Neural cell (in vitro differentiated cells): ENCODE measurements at regions not wholly inside any gene's neighbourhood (a gene's known extent, or its start where the extent isn't known, plus 50 kb on each side); places are given as distances from the start of the nearest gene placed in this dataset.

Experiments used
- H2AFZ ChIP-seq: fragments of 200-600, 300-800 bp; sonication (generic), shearing (Covaris generic); 2 replicates; pipeline ENCODE4 v1.6.0; 2014; ENCODE audit warnings: low read depth, mild to moderate bottlenecking, antibody characterized with exemption, low read length, moderate library complexity
- H3F3A ChIP-seq: fragments of 200-600 bp; shearing (Covaris generic); 2 replicates; pipeline ENCODE4 v1.6.1; 2016; ENCODE audit warnings: mild to moderate bottlenecking, moderate library complexity, mixed read lengths, antibody characterized with exemption, low read length; ENCODE audit not compliant: insufficient read depth, poor library complexity, severe bottlenecking
- H3K27ac ChIP-seq: fragments of 200-600, 300-800 bp; sonication (generic), shearing (Covaris generic); 2 replicates; pipeline ENCODE4 v1.5.1; 2014; ENCODE audit warnings: mild to moderate bottlenecking, low read length, moderate library complexity
- H3K27me3 ChIP-seq: fragments of 300-800, 200-600 bp; sonication (generic), shearing (Covaris generic); 2 replicates; pipeline ENCODE4 v1.6.0; 2014; ENCODE audit warnings: mild to moderate bottlenecking, low read depth, low read length, moderate library complexity; ENCODE audit not compliant: insufficient read depth
- H3K36me3 ChIP-seq: fragments of 300-800, 200-600 bp; sonication (generic), shearing (Covaris generic); 2 replicates; pipeline ENCODE4 v1.5.1; 2014; ENCODE audit warnings: mild to moderate bottlenecking, antibody characterized with exemption, low read length, moderate library complexity; ENCODE audit not compliant: insufficient read depth
- H3K4me2 ChIP-seq: fragments of 300-800, 200-600 bp; sonication (generic), shearing (Covaris generic); 2 replicates; pipeline ENCODE4 v1.6.0; 2014; ENCODE audit warnings: mild to moderate bottlenecking, low read length
- H3K4me3 ChIP-seq: fragments of 300-800, 200-600 bp; sonication (generic), shearing (Covaris generic); 2 replicates; pipeline ENCODE4 v1.5.1; 2014; ENCODE audit warnings: mild to moderate bottlenecking, low read length, moderate library complexity
- H3K79me2 ChIP-seq: fragments of 200-600 bp; shearing (Covaris generic); replicated peaks from 2 replicates; pipeline ENCODE4 v1.6.0; 2014; ENCODE audit warnings: mild to moderate bottlenecking, low read length, moderate library complexity; ENCODE audit not compliant: insufficient read depth
- H3K9ac ChIP-seq: fragments of 300-800, 200-600 bp; sonication (generic), shearing (Covaris generic); 2 replicates; pipeline ENCODE4 v1.6.1; 2016; ENCODE audit warnings: mild to moderate bottlenecking, low read length, mixed read lengths
- H3K9me2 ChIP-seq: fragments of 200-600 bp; shearing (Covaris generic); 2 replicates; pipeline ENCODE4 v1.6.1; 2016; ENCODE audit warnings: mild to moderate bottlenecking, low read length, mixed read lengths; ENCODE audit not compliant: insufficient read depth
- H3K9me3 ChIP-seq: fragments of 200-600, 300-800 bp; sonication (generic), shearing (Covaris generic); 2 replicates; pipeline ENCODE4 v1.6.1; 2016; ENCODE audit warnings: mild to moderate bottlenecking, mixed run types, low read length, moderate library complexity, mixed read lengths
- H4K20me1 ChIP-seq: fragments of 200-600 bp; shearing (Covaris generic); 2 replicates; pipeline ENCODE4 v1.6.1; 2016; ENCODE audit warnings: mild to moderate bottlenecking, mixed run types; ENCODE audit not compliant: insufficient read depth
- EP300 ChIP-seq: fragments of 450-650 bp; conservative IDR thresholded peaks from 2 replicates; pipeline ENCODE4 v1.6.1; 2014; ENCODE audit warnings: antibody characterized with exemption, mild to moderate bottlenecking, moderate library complexity; ENCODE audit not compliant: poor library complexity, severe bottlenecking
- EZH2 ChIP-seq: fragments of 200-600, 300-800 bp; shearing (Covaris generic), sonication (generic); IDR thresholded peaks from 2 replicates; pipeline ENCODE4 v1.6.1; 2014; ENCODE audit warnings: antibody characterized with exemption, low read length, borderline replicate concordance, mild to moderate bottlenecking; ENCODE audit not compliant: insufficient read depth, poor library complexity, severe bottlenecking
- MXI1 ChIP-seq: fragments of 450-650 bp; conservative IDR thresholded peaks from 2 replicates; pipeline ENCODE4 v1.6.1; 2014; ENCODE audit warnings: antibody characterized with exemption, mild to moderate bottlenecking; ENCODE audit not compliant: poor library complexity, severe bottlenecking
- POLR2AphosphoS5 ChIP-seq: IDR thresholded peaks from 2 replicates; pipeline ENCODE4 v1.6.1; 2012
- RAD21 ChIP-seq: fragments of 450-650 bp; conservative IDR thresholded peaks from 2 replicates; pipeline ENCODE4 v1.6.1; 2014; ENCODE audit warnings: antibody characterized with exemption, mild to moderate bottlenecking, moderate library complexity
- SMC3 ChIP-seq: fragments of 450-650 bp; conservative IDR thresholded peaks from 2 replicates; pipeline ENCODE4 v1.6.1; 2014; ENCODE audit warnings: antibody characterized with exemption, mild to moderate bottlenecking, moderate library complexity; ENCODE audit not compliant: poor library complexity
- TAF1 ChIP-seq: IDR thresholded peaks from 2 replicates; pipeline ENCODE4 v1.6.1; 2012; ENCODE audit warnings: low read depth
- TF ChIP-seq, protein P1 (sequence below): fragments of 450-650 bp; IDR thresholded peaks from 2 replicates; pipeline ENCODE4 v1.5.1; 2014; ENCODE audit warnings: antibody characterized with exemption, mild to moderate bottlenecking, moderate library complexity; ENCODE audit not compliant: poor library complexity, severe bottlenecking
- TF ChIP-seq, protein P2 (sequence below): IDR thresholded peaks from 2 replicates; pipeline ENCODE4 v1.6.1; 2012; ENCODE audit warnings: borderline replicate concordance

DNA sequence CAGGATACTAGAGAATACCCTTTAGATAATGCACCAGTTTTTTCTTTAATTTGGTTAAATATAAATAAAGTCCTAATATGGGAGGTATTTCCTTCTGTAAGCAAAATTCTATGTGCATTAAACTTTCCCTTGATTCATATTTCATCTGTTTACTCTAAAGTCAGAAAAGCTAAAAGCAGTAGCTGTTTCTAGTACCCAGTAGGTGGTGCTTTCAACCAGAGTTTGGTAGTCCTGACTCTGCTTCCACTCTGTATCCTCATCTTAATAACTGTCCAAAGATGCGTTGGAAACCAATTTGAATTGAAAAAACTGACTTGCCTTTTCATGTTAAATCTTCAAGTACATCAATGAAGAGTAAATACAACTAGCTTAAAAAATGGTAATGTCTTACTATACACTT, 1065.2 kb downstream of the JRKL start:
- Histone ChIP-seq H2AFZ (no peak overlapping the region), H3K27ac (no peak overlapping the region), H3K79me2 (no peaks in the 10 kb centered on the region), H3F3A (no peaks in the 10 kb centered on the region), H3K36me3 (no peaks in the 10 kb centered on the region), H3K4me2 (no peak overlapping the region), H3K27me3 (no peaks in the 10 kb centered on the region), H3K9me2 (no peaks in the 10 kb centered on the region), H3K9ac (no peak overlapping the region), H3K4me3 (no peak overlapping the region), H4K20me1 (no peaks in the 10 kb centered on the region), H3K9me3 (no peaks in the 10 kb centered on the region)
- TF ChIP-seq, protein P1, sequence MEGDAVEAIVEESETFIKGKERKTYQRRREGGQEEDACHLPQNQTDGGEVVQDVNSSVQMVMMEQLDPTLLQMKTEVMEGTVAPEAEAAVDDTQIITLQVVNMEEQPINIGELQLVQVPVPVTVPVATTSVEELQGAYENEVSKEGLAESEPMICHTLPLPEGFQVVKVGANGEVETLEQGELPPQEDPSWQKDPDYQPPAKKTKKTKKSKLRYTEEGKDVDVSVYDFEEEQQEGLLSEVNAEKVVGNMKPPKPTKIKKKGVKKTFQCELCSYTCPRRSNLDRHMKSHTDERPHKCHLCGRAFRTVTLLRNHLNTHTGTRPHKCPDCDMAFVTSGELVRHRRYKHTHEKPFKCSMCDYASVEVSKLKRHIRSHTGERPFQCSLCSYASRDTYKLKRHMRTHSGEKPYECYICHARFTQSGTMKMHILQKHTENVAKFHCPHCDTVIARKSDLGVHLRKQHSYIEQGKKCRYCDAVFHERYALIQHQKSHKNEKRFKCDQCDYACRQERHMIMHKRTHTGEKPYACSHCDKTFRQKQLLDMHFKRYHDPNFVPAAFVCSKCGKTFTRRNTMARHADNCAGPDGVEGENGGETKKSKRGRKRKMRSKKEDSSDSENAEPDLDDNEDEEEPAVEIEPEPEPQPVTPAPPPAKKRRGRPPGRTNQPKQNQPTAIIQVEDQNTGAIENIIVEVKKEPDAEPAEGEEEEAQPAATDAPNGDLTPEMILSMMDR: peak; percentile 59
- TF ChIP-seq, protein P2, sequence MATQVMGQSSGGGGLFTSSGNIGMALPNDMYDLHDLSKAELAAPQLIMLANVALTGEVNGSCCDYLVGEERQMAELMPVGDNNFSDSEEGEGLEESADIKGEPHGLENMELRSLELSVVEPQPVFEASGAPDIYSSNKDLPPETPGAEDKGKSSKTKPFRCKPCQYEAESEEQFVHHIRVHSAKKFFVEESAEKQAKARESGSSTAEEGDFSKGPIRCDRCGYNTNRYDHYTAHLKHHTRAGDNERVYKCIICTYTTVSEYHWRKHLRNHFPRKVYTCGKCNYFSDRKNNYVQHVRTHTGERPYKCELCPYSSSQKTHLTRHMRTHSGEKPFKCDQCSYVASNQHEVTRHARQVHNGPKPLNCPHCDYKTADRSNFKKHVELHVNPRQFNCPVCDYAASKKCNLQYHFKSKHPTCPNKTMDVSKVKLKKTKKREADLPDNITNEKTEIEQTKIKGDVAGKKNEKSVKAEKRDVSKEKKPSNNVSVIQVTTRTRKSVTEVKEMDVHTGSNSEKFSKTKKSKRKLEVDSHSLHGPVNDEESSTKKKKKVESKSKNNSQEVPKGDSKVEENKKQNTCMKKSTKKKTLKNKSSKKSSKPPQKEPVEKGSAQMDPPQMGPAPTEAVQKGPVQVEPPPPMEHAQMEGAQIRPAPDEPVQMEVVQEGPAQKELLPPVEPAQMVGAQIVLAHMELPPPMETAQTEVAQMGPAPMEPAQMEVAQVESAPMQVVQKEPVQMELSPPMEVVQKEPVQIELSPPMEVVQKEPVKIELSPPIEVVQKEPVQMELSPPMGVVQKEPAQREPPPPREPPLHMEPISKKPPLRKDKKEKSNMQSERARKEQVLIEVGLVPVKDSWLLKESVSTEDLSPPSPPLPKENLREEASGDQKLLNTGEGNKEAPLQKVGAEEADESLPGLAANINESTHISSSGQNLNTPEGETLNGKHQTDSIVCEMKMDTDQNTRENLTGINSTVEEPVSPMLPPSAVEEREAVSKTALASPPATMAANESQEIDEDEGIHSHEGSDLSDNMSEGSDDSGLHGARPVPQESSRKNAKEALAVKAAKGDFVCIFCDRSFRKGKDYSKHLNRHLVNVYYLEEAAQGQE: no peak
- TF ChIP-seq RAD21 (peak; percentile 64), SMC3 (peak; percentile 56)

DNA sequence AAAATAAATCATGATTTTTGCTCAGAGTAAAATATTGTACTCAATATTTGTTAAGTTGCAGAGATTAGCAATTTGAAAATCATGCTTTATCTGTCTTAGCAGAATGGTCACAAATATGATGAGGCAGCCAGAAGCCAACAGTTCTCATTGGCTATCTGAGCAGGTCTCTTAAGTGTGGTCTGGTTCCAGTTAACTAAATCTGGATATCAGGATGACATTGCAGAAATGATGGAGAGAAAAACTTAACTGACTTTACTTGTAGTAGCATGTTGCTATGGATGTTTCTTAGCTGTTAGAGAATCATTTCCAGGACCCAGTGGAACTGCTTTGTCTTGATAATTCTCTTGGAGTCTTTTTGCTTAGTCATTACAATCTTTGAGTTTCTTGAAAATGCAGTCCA, 1070.3 kb downstream of the JRKL start:
- no peak overlapping the region for H3K9ac ChIP-seq
- no peaks in the 10 kb centered on the region for H3F3A ChIP-seq
- TF ChIP-seq MXI1 (no peak), RAD21 (no peak), EZH2 (no peak), EP300 (no peak), TAF1 (no peak), SMC3 (no peak), POLR2AphosphoS5 (no peak)
- TF ChIP-seq, protein P2: no peak
- TF ChIP-seq, protein P1: no peak
- no peaks in the 10 kb centered on the region for H4K20me1 ChIP-seq
- H2AFZ ChIP-seq: no peak overlapping the region
- H3K9me3 ChIP-seq: no peaks in the 10 kb centered on the region
- H3K27me3 ChIP-seq: no peaks in the 10 kb centered on the region
- H3K79me2 ChIP-seq: no peaks in the 10 kb centered on the region
- H3K4me3 ChIP-seq: no peak overlapping the region
- no peaks in the 10 kb centered on the region for H3K36me3 ChIP-seq
- H3K4me2 ChIP-seq: no peak overlapping the region
- no peaks in the 10 kb centered on the region for H3K9me2 ChIP-seq
- no peak overlapping the region for H3K27ac ChIP-seq
